Peyer's patch (tissue), 4 donors: ENCODE measurements at regions not wholly inside any gene's neighbourhood (a gene's known extent, or its start where the extent isn't known, plus 50 kb on each side); places are given as distances from the start of the nearest gene placed in this dataset.

Experiments
- CTCF ChIP-seq, 6 experiments: fragments of 450-650 bp in 4 of 6; fragments of 200-600 bp in 2 of 6; sonication (generic) in 1 of 6; IDR thresholded peaks; one replicate each; pipeline ENCODE4 v1.5.1; 2017 to 2019; ENCODE audit warnings: antibody characterized with exemption in 6 of 6, mild to moderate bottlenecking in 3 of 6, moderate library complexity in 1 of 6
- POLR2A ChIP-seq, 2 donors: fragments of 450-650 bp; IDR thresholded peaks; one replicate each; pipeline ENCODE4 v1.5.1; 2017; ENCODE audit warnings: antibody characterized with exemption in 2 of 2, mild to moderate bottlenecking in 2 of 2, moderate library complexity in 2 of 2

- TF ChIP-seq CTCF (IDR thresholded peaks at IDR 0.05) (no peak), POLR2A (IDR thresholded peaks at IDR 0.05) (no peak)
Observed at GRCh38 chr7:142567201-142568075, 181.8 kb upstream of the PRSS1 start.
